Tibial nerve (tissue), 4 donors: ENCODE measurements at regions not wholly inside any gene's neighbourhood (a gene's known extent, or its start where the extent isn't known, plus 50 kb on each side); places are given as distances from the start of the nearest gene placed in this dataset.
"Not testable (repeated sequence)": the region's sequence is repeated elsewhere in the genome, so short reads cannot be mapped to it uniquely, and the experiment has no call there.

Experiments used
- DNase-seq, 2 donors: peaks; one replicate each; pipeline ENCODE4 v3.0.0-alpha.2; 2019; ENCODE audit warnings: low spot score in 2 of 2
- H3K27ac ChIP-seq, 4 donors: fragments of 200-600 bp; sonication (generic) in 3 of 4; one replicate each; pipeline ENCODE4 v1.5.1; 2017 to 2019; ENCODE audit warnings: mild to moderate bottlenecking in 1 of 4
- H3K27me3 ChIP-seq, 2 donors: fragments of 200-600 bp; sonication (generic) in 1 of 2; one replicate each; pipeline versions ENCODE4 v1.5.1 to v1.6.0; 2017 to 2019
- H3K36me3 ChIP-seq, 3 donors: fragments of 200-600 bp; sonication (generic); one replicate each; pipeline ENCODE4 v1.5.1; 2018 to 2019
- H3K4me1 ChIP-seq, 4 donors: fragments of 200-600 bp; sonication (generic) in 3 of 4; one replicate each; pipeline ENCODE4 v1.5.1; 2017 to 2019
- H3K4me3 ChIP-seq, 4 donors: fragments of 200-600 bp; sonication (generic) in 3 of 4; one replicate each; pipeline ENCODE4 v1.5.1; 2017 to 2019; ENCODE audit warnings: mild to moderate bottlenecking in 1 of 4, moderate library complexity in 1 of 4
- H3K9me3 ChIP-seq, 4 donors: fragments of 200-600 bp; sonication (generic) in 3 of 4; one replicate each; pipeline ENCODE4 v1.5.1; 2017 to 2019
- EP300 ChIP-seq, 2 donors: sonication (generic); formaldehyde crosslinking; IDR thresholded peaks; one replicate each; pipeline ENCODE4 v1.6.1; 2017; ENCODE audit warnings: antibody characterized with exemption in 2 of 2, mild to moderate bottlenecking in 1 of 2
- POLR2A ChIP-seq, 2 donors: fragments of 450-650 bp; IDR thresholded peaks; one replicate each; pipeline ENCODE4 v1.6.1; 2017; ENCODE audit warnings: antibody characterized with exemption in 2 of 2, mild to moderate bottlenecking in 2 of 2, moderate library complexity in 2 of 2
- WGBS, 2 donors: methylation state at CpG; one replicate each; pipeline ENCODE4 v1.1.5; 2018; 5-methylcytosine and 5-hydroxymethylcytosine counted together
- TF ChIP-seq, protein P1 (sequence below), 5 experiments: fragments of 200-600 bp in 3 of 5; fragments of 450-650 bp in 2 of 5; sonication (generic) in 3 of 5; IDR thresholded peaks; one replicate each; pipeline ENCODE4 v1.5.1; 2016 to 2019; ENCODE audit warnings: antibody characterized with exemption in 5 of 5, mild to moderate bottlenecking in 3 of 5, moderate library complexity in 2 of 5

DNA sequence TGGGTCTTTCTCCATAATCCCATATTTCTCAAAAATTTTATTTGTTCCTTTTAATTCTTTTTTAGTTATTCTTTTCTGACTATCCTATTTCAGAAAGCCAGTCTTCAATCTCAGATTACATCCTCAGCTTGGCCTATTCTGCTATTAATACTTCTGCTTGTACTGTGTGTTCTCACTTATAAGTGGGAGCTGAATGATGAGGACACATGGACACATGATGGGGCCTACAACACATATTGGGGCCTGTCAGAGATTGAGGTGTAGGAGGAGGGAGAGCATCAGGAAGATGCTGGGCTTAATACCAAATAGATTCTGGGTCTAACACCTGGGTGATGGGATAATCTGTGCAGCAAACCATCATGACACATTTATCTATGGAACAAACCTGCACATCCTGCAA lies 82.3 kb downstream of the MAGEE1 start:
- Histone ChIP-seq H3K4me1 (no peaks in the 10 kb centered on the region), H3K4me3 (no peak overlapping the region), H3K27me3 (no peaks in the 10 kb centered on the region), H3K27ac (no peak overlapping the region), H3K9me3 (no peaks in the 10 kb centered on the region), H3K36me3 (no peaks in the 10 kb centered on the region)
- no peak for DNase-seq
- TF ChIP-seq EP300 (IDR thresholded peaks at IDR 0.05) (no peak), POLR2A (IDR thresholded peaks at IDR 0.05) (no peak)
- TF ChIP-seq, protein P1, sequence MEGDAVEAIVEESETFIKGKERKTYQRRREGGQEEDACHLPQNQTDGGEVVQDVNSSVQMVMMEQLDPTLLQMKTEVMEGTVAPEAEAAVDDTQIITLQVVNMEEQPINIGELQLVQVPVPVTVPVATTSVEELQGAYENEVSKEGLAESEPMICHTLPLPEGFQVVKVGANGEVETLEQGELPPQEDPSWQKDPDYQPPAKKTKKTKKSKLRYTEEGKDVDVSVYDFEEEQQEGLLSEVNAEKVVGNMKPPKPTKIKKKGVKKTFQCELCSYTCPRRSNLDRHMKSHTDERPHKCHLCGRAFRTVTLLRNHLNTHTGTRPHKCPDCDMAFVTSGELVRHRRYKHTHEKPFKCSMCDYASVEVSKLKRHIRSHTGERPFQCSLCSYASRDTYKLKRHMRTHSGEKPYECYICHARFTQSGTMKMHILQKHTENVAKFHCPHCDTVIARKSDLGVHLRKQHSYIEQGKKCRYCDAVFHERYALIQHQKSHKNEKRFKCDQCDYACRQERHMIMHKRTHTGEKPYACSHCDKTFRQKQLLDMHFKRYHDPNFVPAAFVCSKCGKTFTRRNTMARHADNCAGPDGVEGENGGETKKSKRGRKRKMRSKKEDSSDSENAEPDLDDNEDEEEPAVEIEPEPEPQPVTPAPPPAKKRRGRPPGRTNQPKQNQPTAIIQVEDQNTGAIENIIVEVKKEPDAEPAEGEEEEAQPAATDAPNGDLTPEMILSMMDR (IDR thresholded peaks at IDR 0.05): no peak

DNA sequence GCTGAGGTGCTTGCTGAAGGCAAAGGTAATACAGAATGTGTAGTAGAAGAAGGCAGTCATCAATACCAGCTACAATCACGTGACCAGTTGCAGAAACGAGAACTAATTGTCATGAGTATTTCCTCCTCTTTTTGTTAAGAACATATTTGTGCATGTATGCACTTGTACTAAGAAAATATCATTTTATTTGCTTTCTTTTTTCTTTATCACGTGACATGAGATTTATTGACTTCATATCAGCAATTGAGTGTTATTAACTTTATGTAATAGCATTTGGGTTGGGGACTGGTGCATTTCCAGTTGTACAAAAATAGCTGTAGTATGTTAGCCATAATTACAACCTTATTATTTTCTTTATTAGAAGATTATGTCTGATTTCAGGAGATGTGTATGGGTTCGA lies 90.0 kb downstream of the MAGEE1 start:
- TF ChIP-seq EP300 (IDR thresholded peaks at IDR 0.05): no peak
- TF ChIP-seq POLR2A (IDR thresholded peaks at IDR 0.05): no peak
- TF ChIP-seq, protein P1 (IDR thresholded peaks at IDR 0.05): no peak
- Histone ChIP-seq H3K36me3 (no peaks in the 10 kb centered on the region), H3K9me3 (peaks cover 0 to 33% (median 2%) of the 10 kb centered on the region in 4 donors), H3K4me3 (no peak overlapping the region), H3K27me3 (no peaks in the 10 kb centered on the region), H3K27ac (no peak overlapping the region), H3K4me1 (no peaks in the 10 kb centered on the region)
- 47 to 71% methylated on average over 4 of the region's 4 CpGs for WGBS, 2 donors
- no peak for DNase-seq

DNA sequence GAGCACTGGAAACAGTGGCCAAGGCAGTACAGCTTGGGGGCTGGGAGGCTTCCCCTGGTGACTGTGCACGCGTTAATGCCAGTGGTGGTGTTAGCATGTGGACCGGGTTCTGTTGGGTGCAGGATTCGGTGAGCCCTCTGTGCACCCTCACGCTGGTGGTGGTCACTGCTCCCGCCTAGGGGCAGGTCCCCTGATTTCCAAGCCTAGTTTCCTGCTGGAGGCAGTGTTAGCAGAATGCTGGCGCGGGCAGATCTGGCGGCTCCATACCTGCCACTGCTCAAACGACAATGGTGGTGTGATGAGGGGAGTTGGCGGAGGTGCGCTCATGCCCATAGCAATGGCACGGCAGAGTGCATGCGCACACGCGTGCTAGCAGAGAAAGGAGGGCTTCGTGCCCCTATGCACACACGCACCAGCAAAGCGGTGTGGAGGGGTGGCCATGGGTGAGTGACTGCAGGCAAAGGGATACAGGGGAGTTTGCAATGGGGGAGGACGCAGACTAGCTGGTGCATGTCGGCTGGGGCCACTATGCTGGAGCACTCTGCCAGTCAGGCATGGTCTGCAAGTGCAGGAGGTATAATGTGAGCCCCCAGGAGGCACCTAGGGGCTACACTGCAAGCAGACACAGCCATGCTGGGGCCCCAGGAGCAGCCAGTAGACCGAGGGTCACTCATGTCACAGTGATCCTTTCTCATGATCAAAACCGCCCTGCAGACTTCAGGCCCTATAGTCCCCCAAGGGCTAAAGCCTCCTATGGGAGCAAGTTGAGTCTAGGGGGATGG lies 93.0 kb downstream of the MAGEE1 start:
- DNase-seq: no peak
- H3K4me1 ChIP-seq: no peaks in the 10 kb centered on the region
- no peak overlapping the region for H3K27ac ChIP-seq
- peaks cover 0 to 49% (median 5%) of the 10 kb centered on the region in 4 donors for H3K9me3 ChIP-seq
- H3K27me3 ChIP-seq: no peaks in the 10 kb centered on the region
- 83 to 92% methylated on average over 18 to 23 of the region's 23 CpGs for WGBS, 2 donors
- TF ChIP-seq EP300 (IDR thresholded peaks at IDR 0.05): no peak
- TF ChIP-seq POLR2A (IDR thresholded peaks at IDR 0.05): no peak
- TF ChIP-seq, protein P1 (IDR thresholded peaks at IDR 0.05): no peak
- H3K4me3 ChIP-seq: no peak overlapping the region
- H3K36me3 ChIP-seq: no peaks in the 10 kb centered on the region

DNA sequence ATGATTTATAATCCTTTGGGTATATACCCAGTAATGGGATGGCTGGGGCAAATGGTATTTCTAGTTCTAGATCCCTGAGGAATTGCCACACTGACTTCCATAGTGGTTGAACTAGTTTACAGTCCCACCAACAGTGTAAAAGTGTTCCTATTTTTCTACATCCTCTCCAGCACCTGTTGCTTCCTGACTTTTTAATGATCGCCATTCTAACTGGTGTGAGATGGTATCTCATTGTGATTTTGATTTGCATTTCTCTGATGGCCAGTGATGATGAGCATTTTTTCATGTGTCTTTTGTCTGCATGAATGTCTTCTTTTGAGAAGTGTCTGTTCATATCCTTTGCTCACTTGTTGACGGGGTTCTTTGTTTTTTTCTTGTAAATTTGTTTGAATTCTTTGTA lies 108.2 kb downstream of the MAGEE1 start:
- not testable (repeated sequence) for H3K4me3 ChIP-seq, H3K27me3 ChIP-seq, DNase-seq, H3K27ac ChIP-seq, H3K4me1 ChIP-seq, H3K36me3 ChIP-seq
- peaks cover 0 to 16% (median 0%) of the 10 kb centered on the region in 4 donors for H3K9me3 ChIP-seq
- WGBS, 2 donors: 83 to 92% methylated on average over 2 of the region's 2 CpGs

DNA sequence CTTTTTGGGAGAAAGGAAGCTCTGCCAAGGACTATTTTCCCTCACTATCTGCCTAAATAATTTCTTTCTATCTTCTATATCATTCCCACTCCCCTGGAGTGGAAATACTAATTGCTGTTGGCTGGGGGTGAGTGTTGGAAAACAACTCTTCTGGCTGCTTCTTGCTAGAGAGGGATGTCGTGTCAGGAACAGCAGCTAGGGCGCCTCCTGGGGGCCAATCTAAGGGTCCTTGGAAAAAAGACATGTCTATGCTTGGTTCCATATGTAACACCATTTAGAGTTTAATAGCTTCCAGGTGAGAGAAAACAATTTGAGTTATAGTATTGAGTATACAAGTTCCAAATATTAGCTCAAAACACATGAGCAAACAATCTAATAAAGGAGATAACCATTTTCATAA lies 111.3 kb downstream of the MAGEE1 start:
- Histone ChIP-seq H3K27ac (no peak overlapping the region), H3K27me3 (no peaks in the 10 kb centered on the region), H3K4me1 (no peaks in the 10 kb centered on the region), H3K9me3 (peaks cover 0 to 8% (median 0%) of the 10 kb centered on the region in 4 donors), H3K36me3 (no peaks in the 10 kb centered on the region), H3K4me3 (no peak overlapping the region)
- TF ChIP-seq EP300 (IDR thresholded peaks at IDR 0.05): no peak
- TF ChIP-seq POLR2A (IDR thresholded peaks at IDR 0.05): no peak
- TF ChIP-seq, protein P1 (IDR thresholded peaks at IDR 0.05): no peak
- WGBS, 2 donors: 32 to 35% methylated on average over 2 of the region's 2 CpGs
- no peak for DNase-seq

DNA sequence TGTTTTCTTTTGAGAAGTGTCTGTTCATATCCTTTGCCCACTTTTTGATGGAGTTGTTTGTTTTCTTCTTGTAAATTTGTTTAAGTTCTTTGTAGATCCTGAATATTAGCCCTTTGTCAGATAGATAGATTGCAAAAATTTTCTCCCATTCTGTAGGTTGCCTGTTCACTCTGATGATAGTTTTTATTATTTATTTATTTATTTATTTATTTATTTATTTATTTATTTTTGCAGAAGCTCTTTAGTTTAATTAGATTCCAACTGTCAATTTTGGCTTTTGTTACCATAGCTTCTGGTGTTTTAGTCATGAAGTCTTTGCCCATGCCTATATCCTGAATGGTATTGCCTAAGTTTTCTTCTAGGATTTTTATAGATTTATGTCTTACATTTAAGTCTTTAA lies 115.9 kb downstream of the MAGEE1 start:
- H3K36me3 ChIP-seq, DNase-seq, H3K4me1 ChIP-seq, H3K27me3 ChIP-seq, H3K4me3 ChIP-seq, H3K27ac ChIP-seq: not testable (repeated sequence)
- peaks cover 0 to 13% (median 0%) of the 10 kb centered on the region in 4 donors for H3K9me3 ChIP-seq
